Upper lobe of left lung (tissue), 6 donors: ENCODE measurements at regions not wholly inside any gene's neighbourhood (a gene's known extent, or its start where the extent isn't known, plus 50 kb on each side); places are given as distances from the start of the nearest gene placed in this dataset.

Experiments
- ATAC-seq, 2 donors: fragments of 200-7000 bp; cut with Tn5 transposase; one replicate each; pipeline ENCODE4 v1.9.1; 2022; ENCODE audit warnings: mild to moderate bottlenecking in 2 of 2, moderate library complexity in 2 of 2; ENCODE audit not compliant: low FRiP score in 2 of 2
- DNase-seq, 2 donors: peaks; one replicate each; pipeline ENCODE4 v3.0.0-alpha.2; 2019 to 2020
- H3K27ac ChIP-seq, 4 donors: fragments of 200-600 bp; sonication (generic); one replicate each; pipeline ENCODE4 v1.5.1; 2016 to 2019
- H3K27me3 ChIP-seq, 4 donors: fragments of 200-600 bp; sonication (generic); one replicate each; pipeline ENCODE4 v1.5.1; 2017 to 2019
- H3K36me3 ChIP-seq, 4 donors: fragments of 200-600 bp; sonication (generic); one replicate each; pipeline ENCODE4 v1.5.1; 2016 to 2019
- H3K4me1 ChIP-seq, 4 donors: fragments of 200-600 bp; sonication (generic); one replicate each; pipeline ENCODE4 v1.5.1; 2018 to 2019
- H3K4me3 ChIP-seq, 4 donors: fragments of 200-600 bp; sonication (generic); one replicate each; pipeline ENCODE4 v1.5.1; 2017 to 2019; ENCODE audit warnings: mild to moderate bottlenecking in 2 of 4, moderate library complexity in 1 of 4
- H3K9me3 ChIP-seq, 4 donors: fragments of 200-600 bp; sonication (generic); one replicate each; pipeline ENCODE4 v1.5.1; 2018 to 2019
- EP300 ChIP-seq, 4 donors: sonication (generic); formaldehyde crosslinking; IDR thresholded peaks; one replicate each; pipeline ENCODE4 v1.5.1; 2017; ENCODE audit warnings: antibody characterized with exemption in 4 of 4, control low read depth in 2 of 4
- POLR2A ChIP-seq, 4 donors: fragments of 450-650 bp; IDR thresholded peaks; one replicate each; pipeline ENCODE4 v1.5.1; 2016 to 2017; ENCODE audit warnings: antibody characterized with exemption in 4 of 4, mild to moderate bottlenecking in 2 of 4
- POLR2AphosphoS5 ChIP-seq, 2 donors: sonication (generic); formaldehyde crosslinking; IDR thresholded peaks; one replicate each; pipeline ENCODE4 v1.5.1; 2017; ENCODE audit warnings: antibody characterized with exemption in 2 of 2
- WGBS, 2 donors: methylation state at CpG; one replicate each; pipeline ENCODE4 v1.1.5; 2017 to 2018; 5-methylcytosine and 5-hydroxymethylcytosine counted together
- TF ChIP-seq, protein P1 (sequence below), 6 experiments: fragments of 450-650 bp in 4 of 6; fragments of 200-600 bp in 2 of 6; sonication (generic) in 2 of 6; IDR thresholded peaks; one replicate each; pipeline ENCODE4 v1.5.1; 2016 to 2019; ENCODE audit warnings: antibody characterized with exemption in 6 of 6
- donor health status: DM: no; HTN: no; CAD: no; lungs with moderate emphysema.
- donor health status: DM: no; HTN: yes; CAD: no; lungs with severe emphysema.

DNA sequence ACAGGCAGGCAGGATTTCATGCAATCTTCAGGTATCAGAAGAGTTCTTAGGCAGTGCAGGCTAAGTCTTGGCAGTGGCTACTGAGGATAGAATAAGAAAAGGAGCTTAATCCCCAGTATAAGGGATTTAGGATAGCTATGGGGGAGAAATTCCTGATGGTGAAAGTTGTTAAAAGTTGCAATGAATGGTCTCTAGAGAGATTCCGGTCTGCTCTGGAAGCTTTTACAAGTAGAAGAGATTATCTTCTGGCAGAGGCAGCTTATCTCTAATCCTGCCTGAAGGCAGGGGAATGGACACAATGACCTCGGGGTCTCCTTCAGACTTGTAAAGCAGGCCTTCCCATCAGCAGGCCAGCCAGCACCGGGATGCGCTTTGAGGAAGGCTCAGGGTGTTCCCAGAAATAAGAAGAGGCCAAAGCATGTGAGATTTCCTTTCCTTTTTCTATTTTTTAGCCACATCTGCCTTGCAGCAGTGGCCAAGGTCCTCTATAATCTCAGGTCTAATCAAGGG is 253.9 kb upstream of the KLHL29 start:
- no peaks in the 10 kb centered on the region for H3K27me3 ChIP-seq
- DNase-seq (no peak), ATAC-seq (no peak)
- TF ChIP-seq, protein P1, sequence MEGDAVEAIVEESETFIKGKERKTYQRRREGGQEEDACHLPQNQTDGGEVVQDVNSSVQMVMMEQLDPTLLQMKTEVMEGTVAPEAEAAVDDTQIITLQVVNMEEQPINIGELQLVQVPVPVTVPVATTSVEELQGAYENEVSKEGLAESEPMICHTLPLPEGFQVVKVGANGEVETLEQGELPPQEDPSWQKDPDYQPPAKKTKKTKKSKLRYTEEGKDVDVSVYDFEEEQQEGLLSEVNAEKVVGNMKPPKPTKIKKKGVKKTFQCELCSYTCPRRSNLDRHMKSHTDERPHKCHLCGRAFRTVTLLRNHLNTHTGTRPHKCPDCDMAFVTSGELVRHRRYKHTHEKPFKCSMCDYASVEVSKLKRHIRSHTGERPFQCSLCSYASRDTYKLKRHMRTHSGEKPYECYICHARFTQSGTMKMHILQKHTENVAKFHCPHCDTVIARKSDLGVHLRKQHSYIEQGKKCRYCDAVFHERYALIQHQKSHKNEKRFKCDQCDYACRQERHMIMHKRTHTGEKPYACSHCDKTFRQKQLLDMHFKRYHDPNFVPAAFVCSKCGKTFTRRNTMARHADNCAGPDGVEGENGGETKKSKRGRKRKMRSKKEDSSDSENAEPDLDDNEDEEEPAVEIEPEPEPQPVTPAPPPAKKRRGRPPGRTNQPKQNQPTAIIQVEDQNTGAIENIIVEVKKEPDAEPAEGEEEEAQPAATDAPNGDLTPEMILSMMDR (IDR thresholded peaks at IDR 0.05): no peak
- TF ChIP-seq POLR2AphosphoS5 (IDR thresholded peaks at IDR 0.05) (no peak), POLR2A (IDR thresholded peaks at IDR 0.05) (no peak), EP300 (IDR thresholded peaks at IDR 0.05) (no peak)
- H3K4me1 ChIP-seq: peaks cover 0 to 5% (median 0%) of the 10 kb centered on the region in 4 donors
- H3K36me3 ChIP-seq: no peaks in the 10 kb centered on the region
- no peak overlapping the region for H3K27ac ChIP-seq
- no peak overlapping the region for H3K4me3 ChIP-seq
- H3K9me3 ChIP-seq: no peaks in the 10 kb centered on the region
- 83 to 84% methylated on average over 4 of the region's 4 CpGs for WGBS, 2 donors

DNA sequence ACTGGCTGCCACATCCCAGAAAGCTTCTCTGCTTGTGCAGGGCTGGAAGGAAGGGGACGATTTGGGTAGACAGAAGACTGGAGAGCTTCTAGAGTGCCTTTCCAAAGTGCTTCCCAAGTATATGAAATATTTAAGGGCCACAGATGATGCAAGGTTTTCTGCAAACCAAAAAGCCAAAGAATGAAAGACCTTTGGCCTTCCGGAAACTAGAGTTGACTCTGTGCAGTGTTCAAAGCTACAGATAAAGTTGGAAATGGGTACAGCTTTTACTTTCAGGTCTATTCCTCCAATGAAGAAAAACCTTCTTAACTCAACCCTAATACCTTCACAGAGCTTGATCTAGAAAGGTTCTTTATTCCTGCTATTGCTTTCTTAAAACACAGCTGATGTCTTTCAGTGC is 253.0 kb upstream of the KLHL29 start:
- WGBS, 2 donors: 81 to 84% methylated on average over 2 of the region's 2 CpGs
- Histone ChIP-seq H3K27me3 (no peaks in the 10 kb centered on the region), H3K4me1 (peaks cover 0 to 5% (median 0%) of the 10 kb centered on the region in 4 donors), H3K36me3 (no peaks in the 10 kb centered on the region), H3K4me3 (no peak overlapping the region), H3K27ac (no peak overlapping the region), H3K9me3 (no peaks in the 10 kb centered on the region)
- no peak for ATAC-seq
- no peak for DNase-seq
- TF ChIP-seq POLR2AphosphoS5 (IDR thresholded peaks at IDR 0.05): no peak

DNA sequence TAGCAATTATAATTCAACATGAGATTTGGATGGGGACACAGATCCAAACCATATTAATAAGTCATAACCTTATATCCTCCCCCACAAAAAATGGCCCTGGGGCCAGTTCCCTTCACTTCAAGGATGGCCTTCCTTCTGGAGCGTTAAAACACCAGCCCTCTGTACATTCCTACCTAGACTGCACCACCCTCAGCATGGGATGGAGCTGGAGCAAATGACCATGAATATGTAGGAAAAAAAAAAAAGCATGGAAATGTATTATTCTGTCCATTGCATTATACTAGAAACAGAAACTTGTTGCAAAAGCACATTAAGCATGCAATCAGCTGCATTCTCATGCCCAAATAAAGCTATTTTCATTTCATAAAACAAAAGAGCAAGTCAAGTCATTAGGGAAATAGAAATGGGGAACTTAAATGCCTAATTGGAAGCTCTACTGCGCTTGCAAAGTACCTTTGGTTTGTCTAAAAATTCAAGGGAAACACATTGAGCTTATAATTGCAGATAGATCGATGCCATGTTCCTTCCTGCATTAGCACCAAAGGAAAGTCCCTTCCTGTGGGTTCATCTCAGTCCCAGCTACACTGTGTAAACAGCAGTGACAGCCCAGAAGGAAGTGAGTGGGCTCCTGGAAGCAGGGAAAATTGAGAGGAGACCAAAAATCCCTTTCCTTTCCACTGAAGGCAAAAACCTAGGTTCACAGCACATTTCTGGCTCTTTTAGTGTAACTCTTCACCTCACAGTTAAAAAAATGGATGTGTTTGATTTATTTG is 252.0 kb upstream of the KLHL29 start:
- 51 to 54% methylated on average over 3 of the region's 3 CpGs for WGBS, 2 donors
- ATAC-seq (no peak), DNase-seq (no peak)
- Histone ChIP-seq H3K27ac (no peak overlapping the region), H3K27me3 (no peaks in the 10 kb centered on the region), H3K4me1 (peaks cover 0 to 5% (median 0%) of the 10 kb centered on the region in 4 donors), H3K9me3 (no peaks in the 10 kb centered on the region), H3K4me3 (no peak overlapping the region), H3K36me3 (no peaks in the 10 kb centered on the region)
- TF ChIP-seq EP300 (IDR thresholded peaks at IDR 0.05) (no peak), POLR2AphosphoS5 (IDR thresholded peaks at IDR 0.05) (no peak), POLR2A (IDR thresholded peaks at IDR 0.05) (no peak)
- TF ChIP-seq, protein P1 (IDR thresholded peaks at IDR 0.05): no peak

DNA sequence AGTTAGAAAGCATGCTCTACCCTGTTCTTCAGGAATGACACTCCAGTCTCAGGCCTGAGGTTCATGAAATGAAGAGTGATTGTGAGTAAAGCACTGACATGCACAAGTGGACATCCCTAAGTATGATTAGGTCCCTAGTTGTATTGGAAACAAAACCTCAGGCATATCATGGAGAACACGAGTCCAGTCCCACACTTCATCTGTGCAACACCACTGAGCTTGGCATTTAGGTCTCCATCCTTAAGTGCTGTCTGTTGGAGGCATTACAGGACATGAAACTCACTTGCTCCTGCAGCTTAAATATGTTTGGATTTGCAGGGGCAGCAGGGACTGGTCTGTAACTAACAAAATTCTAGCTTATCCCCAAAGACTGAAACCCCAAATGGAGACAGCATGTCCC is 250.3 kb upstream of the KLHL29 start:
- Histone ChIP-seq H3K4me3 (no peak overlapping the region), H3K9me3 (no peaks in the 10 kb centered on the region), H3K36me3 (no peaks in the 10 kb centered on the region), H3K27ac (no peak overlapping the region), H3K27me3 (no peaks in the 10 kb centered on the region), H3K4me1 (peaks cover 0 to 5% (median 0%) of the 10 kb centered on the region in 4 donors)
- no peak for DNase-seq
- no peak for TF ChIP-seq EP300 (IDR thresholded peaks at IDR 0.05)
- no peak for TF ChIP-seq POLR2A (IDR thresholded peaks at IDR 0.05)
- TF ChIP-seq POLR2AphosphoS5 (IDR thresholded peaks at IDR 0.05): no peak
- TF ChIP-seq, protein P1 (IDR thresholded peaks at IDR 0.05): no peak
- ATAC-seq: no peak
- WGBS, 2 donors: 83 to 100% methylated on average over 1 of the region's 1 CpG

DNA sequence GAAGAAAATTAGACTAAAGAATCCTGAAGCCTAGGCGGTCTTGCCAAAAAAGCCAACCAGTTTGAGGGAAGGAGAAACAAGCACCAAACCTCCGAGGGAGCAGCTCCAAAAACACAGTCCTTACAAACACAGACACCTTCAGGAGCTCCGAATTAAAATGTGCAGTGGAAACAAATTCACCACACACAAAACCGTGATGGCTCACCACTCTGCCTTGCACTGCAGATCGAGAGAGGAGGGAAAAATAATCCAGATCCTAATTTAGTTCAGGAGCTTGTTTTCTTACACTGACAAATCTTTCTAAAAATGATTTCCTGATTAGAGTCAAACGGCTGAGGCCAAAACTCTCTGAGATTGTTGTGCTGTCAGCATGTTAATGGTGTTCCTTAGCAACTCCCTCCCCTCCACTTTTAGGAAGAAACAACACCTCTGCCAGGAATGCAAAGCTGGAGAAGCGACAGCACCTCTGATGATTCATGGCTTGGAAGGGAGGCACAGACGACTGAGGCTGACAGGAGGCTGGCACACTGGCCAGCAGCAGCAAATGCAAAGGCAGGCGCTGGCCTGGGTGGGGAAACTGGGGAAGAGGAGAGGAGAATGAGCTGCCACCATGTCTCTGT is 249.4 kb upstream of the KLHL29 start:
- no peak overlapping the region for H3K4me3 ChIP-seq
- ATAC-seq (peak; percentile 41 to 72), DNase-seq (no peak)
- TF ChIP-seq, protein P1 (IDR thresholded peaks at IDR 0.05): no peak
- H3K27me3 ChIP-seq: no peaks in the 10 kb centered on the region
- peaks cover 0 to 5% (median 0%) of the 10 kb centered on the region in 4 donors for H3K4me1 ChIP-seq
- WGBS, 2 donors: 30 to 34% methylated on average over 9 of the region's 9 CpGs
- no peaks in the 10 kb centered on the region for H3K9me3 ChIP-seq
- H3K36me3 ChIP-seq: no peaks in the 10 kb centered on the region
- H3K27ac ChIP-seq: no peak overlapping the region
